Gastroesophageal sphincter (tissue), 4 donors: ENCODE measurements at regions not wholly inside any gene's neighbourhood (a gene's known extent, or its start where the extent isn't known, plus 50 kb on each side); places are given as distances from the start of the nearest gene placed in this dataset.

Experiments
- ATAC-seq: fragments of 150-250 bp; one replicate; pipeline ENCODE4 v1.9.1; 2016; ENCODE audit warnings: mild to moderate bottlenecking, moderate library complexity
- H3K27ac ChIP-seq, 4 donors: fragments of 200-600 bp; sonication (generic) in 3 of 4; 1 replicate in 3 of 4; 2 replicates in 1 of 4; pipeline ENCODE4 v1.5.1; 2016 to 2019
- H3K27me3 ChIP-seq: fragments of 200-600 bp; sonication (generic); one replicate; pipeline ENCODE4 v1.5.1; 2019
- H3K36me3 ChIP-seq, 2 donors: fragments of 200-600 bp; sonication (generic); one replicate each; pipeline ENCODE4 v1.5.1; 2019; ENCODE audit warnings: control low read depth in 1 of 2
- H3K4me1 ChIP-seq, 3 donors: fragments of 200-600 bp; sonication (generic); 1 replicate in 2 of 3; 2 replicates in 1 of 3; pipeline ENCODE4 v1.5.1; 2016 to 2019; ENCODE audit warnings: control low read depth in 2 of 3
- H3K4me3 ChIP-seq, 2 donors: fragments of 200-600 bp; sonication (generic); one replicate each; pipeline ENCODE4 v1.5.1; 2019; ENCODE audit warnings: mild to moderate bottlenecking in 1 of 2, moderate library complexity in 1 of 2
- H3K9me3 ChIP-seq, 3 donors: fragments of 200-600 bp; sonication (generic); one replicate each; pipeline ENCODE4 v1.5.1; 2017 to 2019; ENCODE audit warnings: control low read depth in 2 of 3
- EP300 ChIP-seq: sonication (generic); formaldehyde crosslinking; IDR thresholded peaks from one replicate; pipeline ENCODE4 v1.6.1; 2017; ENCODE audit warnings: antibody characterized with exemption, mild to moderate bottlenecking
- POLR2A ChIP-seq, 2 donors: fragments of 450-650 bp; IDR thresholded peaks; one replicate each; pipeline ENCODE4 v1.6.1; 2017; ENCODE audit warnings: antibody characterized with exemption in 2 of 2, mild to moderate bottlenecking in 2 of 2, moderate library complexity in 1 of 2
- POLR2AphosphoS5 ChIP-seq: sonication (generic); formaldehyde crosslinking; IDR thresholded peaks from one replicate; pipeline ENCODE4 v1.6.1; 2017; ENCODE audit warnings: antibody characterized with exemption
- WGBS, 2 donors: methylation state at CpG; one replicate each; pipeline ENCODE4 v1.1.5; 2018; ENCODE audit warnings: low coverage in 1 of 2; 5-methylcytosine and 5-hydroxymethylcytosine counted together
- TF ChIP-seq, protein P1 (sequence below), 4 experiments: fragments of 200-600 bp in 2 of 4; fragments of 450-650 bp in 2 of 4; sonication (generic) in 1 of 4; IDR thresholded peaks; one replicate each; pipeline ENCODE4 v1.5.1; 2017 to 2019; ENCODE audit warnings: antibody characterized with exemption in 4 of 4, mild to moderate bottlenecking in 2 of 4, moderate library complexity in 2 of 4

DNA sequence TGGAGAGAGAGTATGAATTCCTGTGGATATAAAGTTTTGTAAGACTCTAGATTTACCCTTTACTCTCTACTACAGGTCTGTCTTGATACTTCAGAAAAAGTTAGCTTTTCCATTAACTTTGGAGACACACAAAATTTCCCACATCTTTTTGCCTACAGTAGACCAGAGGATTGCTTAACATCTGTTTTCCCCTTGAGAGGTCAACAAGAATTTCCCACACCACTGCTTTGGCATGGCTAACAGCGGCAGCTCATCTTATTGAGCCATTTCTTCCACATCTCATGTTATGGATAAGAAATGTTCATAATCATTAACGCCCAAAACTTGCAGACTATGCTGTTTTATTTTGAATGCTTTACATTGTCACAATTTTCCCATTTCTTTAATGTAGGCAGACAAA lies 273.6 kb upstream of the RGPD4 start:
- no peak overlapping the region for H3K4me3 ChIP-seq
- H3K27me3 ChIP-seq, result no peaks in the 10 kb centered on the region
- no peak overlapping the region for H3K27ac ChIP-seq
- H3K36me3 ChIP-seq, result no peaks in the 10 kb centered on the region
- no peak for ATAC-seq
- H3K9me3 ChIP-seq, result peaks cover 0 to 18% (median 0%) of the 10 kb centered on the region in 3 donors
- 67 to 82% methylated on average over 1 to 2 of the region's 2 CpGs for WGBS, 2 donors
- H3K4me1 ChIP-seq, result no peaks in the 10 kb centered on the region
- TF ChIP-seq, protein P1, sequence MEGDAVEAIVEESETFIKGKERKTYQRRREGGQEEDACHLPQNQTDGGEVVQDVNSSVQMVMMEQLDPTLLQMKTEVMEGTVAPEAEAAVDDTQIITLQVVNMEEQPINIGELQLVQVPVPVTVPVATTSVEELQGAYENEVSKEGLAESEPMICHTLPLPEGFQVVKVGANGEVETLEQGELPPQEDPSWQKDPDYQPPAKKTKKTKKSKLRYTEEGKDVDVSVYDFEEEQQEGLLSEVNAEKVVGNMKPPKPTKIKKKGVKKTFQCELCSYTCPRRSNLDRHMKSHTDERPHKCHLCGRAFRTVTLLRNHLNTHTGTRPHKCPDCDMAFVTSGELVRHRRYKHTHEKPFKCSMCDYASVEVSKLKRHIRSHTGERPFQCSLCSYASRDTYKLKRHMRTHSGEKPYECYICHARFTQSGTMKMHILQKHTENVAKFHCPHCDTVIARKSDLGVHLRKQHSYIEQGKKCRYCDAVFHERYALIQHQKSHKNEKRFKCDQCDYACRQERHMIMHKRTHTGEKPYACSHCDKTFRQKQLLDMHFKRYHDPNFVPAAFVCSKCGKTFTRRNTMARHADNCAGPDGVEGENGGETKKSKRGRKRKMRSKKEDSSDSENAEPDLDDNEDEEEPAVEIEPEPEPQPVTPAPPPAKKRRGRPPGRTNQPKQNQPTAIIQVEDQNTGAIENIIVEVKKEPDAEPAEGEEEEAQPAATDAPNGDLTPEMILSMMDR (IDR thresholded peaks at IDR 0.05), result no peak
- no peak for TF ChIP-seq EP300

DNA sequence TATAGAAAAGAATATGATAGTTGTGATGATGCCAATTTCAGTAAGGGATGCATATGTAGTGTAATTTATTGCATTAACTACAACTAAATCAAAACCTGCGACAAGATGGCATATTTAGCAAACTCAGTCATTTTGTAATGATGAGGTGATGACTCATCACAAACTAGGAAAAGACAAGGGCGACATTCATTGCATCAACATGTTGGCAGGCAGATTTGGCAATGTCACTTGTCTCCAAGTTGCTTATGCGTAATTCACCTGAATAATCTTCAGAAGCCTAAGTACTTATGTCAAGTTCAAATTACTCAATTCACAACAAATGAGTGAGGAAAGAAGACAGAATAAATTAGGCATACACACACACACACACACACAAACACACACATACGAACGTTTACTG lies 273.2 kb upstream of the RGPD4 start:
- Histone ChIP-seq H3K27me3 (no peaks in the 10 kb centered on the region), H3K9me3 (peaks cover 0 to 19% (median 0%) of the 10 kb centered on the region in 3 donors), H3K27ac (no peak overlapping the region), H3K36me3 (no peaks in the 10 kb centered on the region), H3K4me3 (no peak overlapping the region), H3K4me1 (no peaks in the 10 kb centered on the region)
- WGBS, 2 donors, result 55 to 72% methylated on average over 5 of the region's 5 CpGs
- no peak for ATAC-seq
- TF ChIP-seq POLR2AphosphoS5, result no peak
- TF ChIP-seq EP300, result no peak
- no peak for TF ChIP-seq POLR2A (IDR thresholded peaks at IDR 0.05)
- TF ChIP-seq, protein P1 (IDR thresholded peaks at IDR 0.05), result no peak

DNA sequence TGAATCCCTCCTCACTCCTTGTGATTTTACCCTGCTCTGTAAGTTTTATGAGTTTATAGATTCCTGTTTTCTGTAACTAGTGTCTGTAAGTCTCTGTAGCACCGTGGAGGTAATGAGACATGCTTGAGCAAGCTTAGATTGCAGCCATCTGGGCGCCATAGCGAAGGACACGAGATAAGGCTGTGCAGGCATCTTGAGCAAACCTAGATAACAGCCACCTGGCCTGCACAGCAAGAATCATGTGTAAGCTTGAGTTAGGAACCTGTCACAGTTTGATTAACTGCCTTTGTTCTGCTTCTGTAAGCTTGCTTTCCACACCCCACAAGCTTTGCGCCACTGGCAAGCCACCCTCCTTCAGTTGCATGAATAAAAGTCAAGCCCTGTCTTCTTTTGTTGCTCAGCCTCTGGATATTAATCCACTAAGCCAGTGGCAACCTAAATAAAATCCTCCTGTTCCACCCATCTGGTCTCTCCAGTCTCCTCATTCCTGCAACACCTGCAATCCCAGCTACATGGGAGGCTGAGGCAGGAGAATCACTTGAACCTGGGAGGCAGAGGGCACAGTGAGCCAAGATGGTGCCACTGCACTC lies 270.6 kb upstream of the RGPD4 start:
- Histone ChIP-seq H3K9me3 (peaks cover 0 to 21% (median 0%) of the 10 kb centered on the region in 3 donors), H3K36me3 (no peaks in the 10 kb centered on the region), H3K27me3 (no peaks in the 10 kb centered on the region), H3K4me1 (no peaks in the 10 kb centered on the region), H3K27ac (no peak overlapping the region), H3K4me3 (no peak overlapping the region)
- TF ChIP-seq EP300 (no peak), POLR2A (IDR thresholded peaks at IDR 0.05) (no peak), POLR2AphosphoS5 (no peak)
- TF ChIP-seq, protein P1 (IDR thresholded peaks at IDR 0.05), result no peak
- WGBS, 2 donors, result 49 to 75% methylated on average over 1 to 5 of the region's 5 CpGs
- ATAC-seq, result no peak

DNA sequence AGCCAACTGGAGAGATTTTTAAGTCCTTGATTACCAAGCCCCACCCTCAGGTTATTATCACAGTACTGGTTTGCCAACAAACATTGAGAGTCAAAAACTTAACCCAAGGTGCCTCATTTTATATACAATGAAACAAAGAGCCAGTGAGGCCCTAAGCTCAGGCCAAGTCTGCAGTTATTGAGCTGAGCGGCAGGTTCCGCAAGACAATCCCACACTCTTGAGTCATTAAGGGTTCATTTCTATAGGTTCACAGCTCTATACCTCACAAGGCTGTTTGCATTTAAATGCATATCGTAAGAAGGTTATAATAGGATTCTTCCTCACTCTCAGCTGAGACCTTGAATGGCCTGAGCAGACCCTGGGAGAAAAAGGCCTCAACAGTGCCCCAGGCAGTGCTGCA lies 268.4 kb upstream of the RGPD4 start:
- Histone ChIP-seq H3K9me3 (peaks cover 0 to 21% (median 0%) of the 10 kb centered on the region in 3 donors), H3K4me3 (no peak overlapping the region), H3K4me1 (no peaks in the 10 kb centered on the region), H3K36me3 (no peaks in the 10 kb centered on the region), H3K27ac (no peak overlapping the region), H3K27me3 (no peaks in the 10 kb centered on the region)
- no peak for TF ChIP-seq EP300
- no peak for TF ChIP-seq POLR2A (IDR thresholded peaks at IDR 0.05)
- TF ChIP-seq, protein P1 (IDR thresholded peaks at IDR 0.05), result no peak
- no peak for TF ChIP-seq POLR2AphosphoS5
- no peak for ATAC-seq
- 97 to 100% methylated on average over 3 of the region's 3 CpGs for WGBS, 2 donors

DNA sequence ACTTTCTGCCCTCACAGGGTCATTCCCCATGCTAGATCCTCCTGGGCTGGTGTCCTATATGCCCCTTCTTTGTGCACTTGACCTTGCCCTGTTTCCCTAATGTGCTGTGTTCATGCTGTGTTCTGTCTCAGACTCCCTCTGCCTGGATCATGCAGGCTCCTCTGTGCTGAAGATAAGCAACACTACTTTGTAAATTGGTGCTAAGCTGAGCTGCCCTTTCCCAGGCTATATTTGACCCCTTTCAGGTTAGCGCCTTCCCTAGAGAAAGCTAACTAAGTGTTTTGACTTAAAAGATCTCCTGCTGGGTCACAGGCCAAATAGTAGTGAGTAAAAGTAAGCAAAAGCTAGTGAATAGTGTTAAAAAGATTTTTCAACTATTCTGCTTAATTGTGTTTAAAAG lies 257.2 kb upstream of the RGPD4 start:
- no peaks in the 10 kb centered on the region for H3K27me3 ChIP-seq
- no CpG with 5 or more reads among the region's 1 CpG for WGBS, 2 donors
- H3K4me3 ChIP-seq, result no peak overlapping the region
- TF ChIP-seq POLR2A (IDR thresholded peaks at IDR 0.05) (no peak), EP300 (no peak), POLR2AphosphoS5 (no peak)
- TF ChIP-seq, protein P1 (IDR thresholded peaks at IDR 0.05), result no peak
- no peak for ATAC-seq
- H3K4me1 ChIP-seq, result no peaks in the 10 kb centered on the region
- no peaks in the 10 kb centered on the region for H3K9me3 ChIP-seq
- H3K36me3 ChIP-seq, result no peaks in the 10 kb centered on the region
- H3K27ac ChIP-seq, result no peak overlapping the region
